ENCODE measurements at regions not wholly inside any gene's neighbourhood (a gene's known extent, or its start where the extent isn't known, plus 50 kb on each side); places are given as distances from the start of the nearest gene placed in this dataset.

DNA sequence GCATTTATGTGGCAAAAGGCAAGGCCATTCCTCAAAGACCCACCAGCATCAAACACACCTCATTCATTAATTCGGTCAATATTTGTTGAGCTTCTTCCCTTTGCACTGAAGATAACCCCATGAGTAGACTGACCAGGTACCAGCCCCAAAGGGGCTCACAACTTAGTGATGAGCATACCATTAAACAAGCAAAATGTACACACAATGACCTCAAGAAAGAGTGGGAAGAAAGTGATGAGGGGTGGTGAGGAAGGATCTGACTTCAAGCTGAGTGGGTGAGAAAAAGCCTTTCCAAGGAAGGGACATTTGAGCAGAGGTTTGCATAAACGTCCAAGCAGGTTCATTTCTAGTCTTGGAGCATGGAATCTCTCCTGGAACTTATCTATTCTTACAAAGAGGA is 562.5 kb downstream of the TOX3 start:
- Histone ChIP-seq H3K79me2 (ENCODE audit: insufficient read depth, low read length) (no peaks in the 10 kb centered on the region), H3K36me3 (ENCODE audit: control insufficient read depth in 1 of 2, insufficient read depth in 2 of 2, low read length in 2 of 2) (no peaks in the 10 kb centered on the region), H2AFZ (ENCODE audit: low read depth, low read length, poor library complexity, severe bottlenecking) (no peak overlapping the region), H3K4me3 (replicated peaks in 1 of 2; ENCODE audit: low read depth in 1 of 2, low read length in 2 of 2) (no peak overlapping the region), H3K9me3 (ENCODE audit: control insufficient read depth in 1 of 2, insufficient read depth in 1 of 2, low read depth in 1 of 2, low read length in 2 of 2) (peaks cover 0 to 30% of the 10 kb centered on the region in 2 experiments; a peak in 1 of 4 replicates), H3K27me3 (ENCODE audit: insufficient read depth, low read length) (no peaks in the 10 kb centered on the region), H3K9me2 (ENCODE audit: insufficient read depth) (no peaks in the 10 kb centered on the region), H3K27ac (ENCODE audit: low read depth, low read length) (no peak overlapping the region), H4K20me1 (ENCODE audit: insufficient read depth) (no peaks in the 10 kb centered on the region), H3K4me1 (ENCODE audit: control insufficient read depth in 1 of 2, insufficient read depth in 2 of 2, low read length in 2 of 2) (no peaks in the 10 kb centered on the region), H3K9ac (ENCODE audit: low read length) (no peak overlapping the region), H3K4me2 (ENCODE audit: low read length) (no peak overlapping the region)
- intact Hi-C loops (cut with micrococcal nuclease), result loop anchor here (10.0 kb wide), 1 partner anchor 1310 kb away; no protein-coding TSS in a partner anchor
- ChIA-PET RAD21 (ENCODE audit: low non-redundant PET in 1 of 2, low total read pairs in 2 of 2, uncharacterized antibody in 2 of 2, unreplicated experiment in 2 of 2) (no interaction called here), CTCF (no interaction called here), POLR2A (no interaction called here)
- BruUV-seq (replicated peaks), result no TSS peak
- DNase-seq (ENCODE audit: low read depth, low spot score), result no peak
- ATAC-seq, result no peak
- TF ChIP-seq SIN3A (IDR thresholded peaks at IDR 0.05; ENCODE audit: low read depth) (no peak), ZNF274 (IDR thresholded peaks at IDR 0.05; ENCODE audit: low read depth, low read length) (no peak), FOSL1 (IDR thresholded peaks at IDR 0.05; ENCODE audit: low read depth) (no peak), SP1 (IDR thresholded peaks at IDR 0.05; ENCODE audit: low read depth) (no peak), ELF1 (IDR thresholded peaks at IDR 0.05; ENCODE audit: borderline replicate concordance, low read depth) (no peak), EZH2 (IDR thresholded peaks at IDR 0.05) (no peak), JUND (IDR thresholded peaks at IDR 0.05) (no peak), SRF (IDR thresholded peaks at IDR 0.05; ENCODE audit: low read depth) (no peak), CEBPB (IDR thresholded peaks at IDR 0.05; ENCODE audit: low read depth) (no peak), ZFX (IDR thresholded peaks at IDR 0.05) (no peak), YY1 (IDR thresholded peaks at IDR 0.05; ENCODE audit: extremely low read depth, insufficient replicate concordance, low read depth, low read length) (no peak), ATF3 (IDR thresholded peaks at IDR 0.05) (no peak), REST (IDR thresholded peaks at IDR 0.05; ENCODE audit: low read depth) (no peak), RAD21 (IDR thresholded peaks at IDR 0.05; ENCODE audit: low read depth) (no peak), POLR2A (IDR thresholded peaks at IDR 0.05; ENCODE audit: borderline replicate concordance, extremely low read depth, insufficient read depth, insufficient read length) (no peak), EZH2phosphoT487 (IDR thresholded peaks at IDR 0.05; ENCODE audit: borderline replicate concordance) (no peak), POLR2AphosphoS5 (IDR thresholded peaks at IDR 0.05; ENCODE audit: low read depth, low read length) (no peak)
- TF ChIP-seq, protein P1, sequence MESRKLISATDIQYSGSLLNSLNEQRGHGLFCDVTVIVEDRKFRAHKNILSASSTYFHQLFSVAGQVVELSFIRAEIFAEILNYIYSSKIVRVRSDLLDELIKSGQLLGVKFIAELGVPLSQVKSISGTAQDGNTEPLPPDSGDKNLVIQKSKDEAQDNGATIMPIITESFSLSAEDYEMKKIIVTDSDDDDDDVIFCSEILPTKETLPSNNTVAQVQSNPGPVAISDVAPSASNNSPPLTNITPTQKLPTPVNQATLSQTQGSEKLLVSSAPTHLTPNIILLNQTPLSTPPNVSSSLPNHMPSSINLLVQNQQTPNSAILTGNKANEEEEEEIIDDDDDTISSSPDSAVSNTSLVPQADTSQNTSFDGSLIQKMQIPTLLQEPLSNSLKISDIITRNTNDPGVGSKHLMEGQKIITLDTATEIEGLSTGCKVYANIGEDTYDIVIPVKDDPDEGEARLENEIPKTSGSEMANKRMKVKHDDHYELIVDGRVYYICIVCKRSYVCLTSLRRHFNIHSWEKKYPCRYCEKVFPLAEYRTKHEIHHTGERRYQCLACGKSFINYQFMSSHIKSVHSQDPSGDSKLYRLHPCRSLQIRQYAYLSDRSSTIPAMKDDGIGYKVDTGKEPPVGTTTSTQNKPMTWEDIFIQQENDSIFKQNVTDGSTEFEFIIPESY (IDR thresholded peaks at IDR 0.05; ENCODE audit: extremely low read depth, insufficient replicate concordance, low read length), result no peak
